Fibroblast of peridontal ligament (primary cell): ENCODE measurements at regions not wholly inside any gene's neighbourhood (a gene's known extent, or its start where the extent isn't known, plus 50 kb on each side); places are given as distances from the start of the nearest gene placed in this dataset.

Source experiments
- DNase-seq: peaks from one replicate; pipeline ENCODE4 v3.0.0-alpha.2; 2010; ENCODE audit errors: extremely low read depth

GRCh38 chr14:51578853-51579252 lies 72.9 kb upstream of the FRMD6 start:
- no peak for DNase-seq

- peak; percentile 69 for DNase-seq
Observed at GRCh38 chr14:51581017-51581881, 70.5 kb upstream of the FRMD6 start.

GRCh38 chr14:51582437-51582836 lies 69.3 kb upstream of the FRMD6 start:
- peak; percentile 20 for DNase-seq

GRCh38 chr14:51585055-51585454 lies 66.7 kb upstream of the FRMD6 start:
- DNase-seq, result no peak

GRCh38 chr14:51592836-51593235 lies 58.9 kb upstream of the FRMD6 start:
- no peak for DNase-seq

DNA sequence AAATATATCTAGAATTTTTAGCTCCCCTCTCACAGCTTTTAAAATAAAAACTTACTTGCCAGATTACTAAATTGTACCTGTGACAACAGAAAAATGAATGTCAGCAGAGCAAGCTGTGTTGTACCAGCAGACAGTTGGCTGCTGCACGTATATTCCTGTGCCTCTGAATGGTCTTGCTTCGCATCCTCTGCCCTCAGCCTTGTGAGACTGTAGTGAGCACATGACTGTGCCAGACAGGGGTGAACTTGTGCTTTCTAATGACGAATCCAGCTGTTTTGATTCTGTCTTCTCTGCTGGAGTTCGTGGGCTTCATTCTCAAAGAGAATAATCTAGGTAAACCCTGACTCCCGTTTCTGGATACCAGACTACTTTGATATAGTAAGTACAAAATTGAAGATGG lies 58.3 kb upstream of the FRMD6 start:
- DNase-seq, result no peak

GRCh38 chr14:51595881-51596455 lies 55.7 kb upstream of the FRMD6 start:
- no peak for DNase-seq

DNA sequence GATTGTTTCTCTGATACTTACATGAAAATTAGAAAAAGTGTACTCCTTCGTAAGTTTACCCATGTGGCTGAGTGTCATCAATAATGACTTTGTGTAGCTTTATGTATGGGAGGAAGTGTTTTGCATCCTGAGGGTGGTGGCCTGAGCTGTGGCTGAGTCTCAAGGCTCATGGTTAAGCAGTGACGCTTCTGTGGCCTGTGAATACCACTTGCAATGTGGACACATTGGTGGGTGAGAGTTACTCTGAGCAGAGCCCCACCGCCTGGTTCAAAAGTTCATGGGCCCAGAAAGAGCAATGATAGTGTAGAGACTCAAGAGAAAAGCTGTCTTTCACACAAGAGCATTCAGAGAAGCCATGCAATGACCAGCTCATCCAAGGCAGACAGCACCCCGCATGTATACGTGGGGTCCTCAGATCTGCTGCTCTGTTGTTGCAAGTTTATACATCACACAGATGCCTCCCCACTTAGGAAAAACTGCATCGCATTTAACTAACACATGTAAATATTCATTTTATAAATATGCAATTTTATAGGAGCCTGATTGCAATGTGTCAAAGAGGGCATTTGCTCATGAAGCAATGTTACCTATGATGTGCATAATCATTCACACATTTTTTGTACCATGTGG lies 55.1 kb upstream of the FRMD6 start:
- DNase-seq, result no peak

- DNase-seq, result peak; percentile 46
Observed at GRCh38 chr14:51597261-51598001, 54.3 kb upstream of the FRMD6 start.

DNA sequence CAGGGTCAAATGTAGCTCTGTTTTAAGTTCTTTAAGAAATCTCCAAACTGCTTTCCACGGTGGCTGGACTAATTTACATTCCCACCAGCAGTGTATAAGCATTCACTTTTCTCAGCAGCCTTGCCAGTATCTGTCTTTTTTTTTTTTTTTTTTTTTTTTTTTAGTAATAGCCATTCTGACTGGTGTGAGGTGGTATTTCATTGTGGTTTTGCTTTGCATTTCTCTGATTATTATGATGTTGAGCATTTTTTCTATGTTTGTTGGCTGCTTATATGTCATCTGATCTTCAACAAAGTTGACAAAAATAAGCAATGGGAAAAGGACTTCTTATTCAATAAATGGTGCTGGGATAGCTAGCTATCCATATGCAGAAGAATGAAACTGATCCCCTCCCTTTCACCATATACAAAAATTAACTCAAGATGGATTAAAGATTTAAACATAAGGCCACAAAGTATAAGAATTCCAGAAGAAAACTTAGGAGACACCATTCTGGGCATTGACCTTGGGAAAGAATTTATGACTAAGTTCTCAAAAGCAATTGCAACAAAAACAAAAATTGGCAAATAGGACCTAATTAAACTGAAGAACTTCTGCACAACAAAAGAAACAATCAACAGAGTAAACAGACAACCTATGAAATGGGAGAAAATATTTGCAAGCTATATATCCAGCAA lies 52.6 kb upstream of the FRMD6 start:
- DNase-seq, result peak; percentile 91

DNA sequence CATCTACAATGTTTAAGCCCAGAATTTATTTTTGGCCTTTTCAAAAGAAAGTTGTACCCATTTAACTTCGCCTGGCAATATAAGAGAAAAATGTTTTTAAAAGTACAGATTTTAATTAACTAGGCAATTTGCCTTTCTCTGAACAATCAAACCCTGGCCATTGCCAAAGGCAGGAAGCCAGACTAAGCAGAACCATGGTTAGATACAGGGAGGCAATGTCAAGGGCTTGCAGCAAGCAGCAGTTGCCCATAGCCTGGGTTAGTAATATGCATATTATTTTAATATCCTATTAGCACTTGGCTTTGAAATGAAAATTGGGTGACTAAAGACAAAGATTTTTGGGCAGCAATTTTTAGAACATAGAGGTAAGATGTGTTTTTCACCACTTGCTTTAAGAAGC lies 51.1 kb upstream of the FRMD6 start:
- no peak for DNase-seq
